GM18519 (cell line): ENCODE measurements at regions not wholly inside any gene's neighbourhood (a gene's known extent, or its start where the extent isn't known, plus 50 kb on each side); places are given as distances from the start of the nearest gene placed in this dataset.

Experiments
- ATAC-seq: cut with Tn5 transposase; IDR thresholded peaks from one replicate; pipeline ENCODE4 v1.9.1; 2021; ENCODE audit warnings: mild to moderate bottlenecking, moderate library complexity; ENCODE audit not compliant: unreplicated experiment, low FRiP score

GRCh38 chr4:148779771-148780170 lies 337.6 kb upstream of the NR3C2 start:
- no peak for ATAC-seq

DNA sequence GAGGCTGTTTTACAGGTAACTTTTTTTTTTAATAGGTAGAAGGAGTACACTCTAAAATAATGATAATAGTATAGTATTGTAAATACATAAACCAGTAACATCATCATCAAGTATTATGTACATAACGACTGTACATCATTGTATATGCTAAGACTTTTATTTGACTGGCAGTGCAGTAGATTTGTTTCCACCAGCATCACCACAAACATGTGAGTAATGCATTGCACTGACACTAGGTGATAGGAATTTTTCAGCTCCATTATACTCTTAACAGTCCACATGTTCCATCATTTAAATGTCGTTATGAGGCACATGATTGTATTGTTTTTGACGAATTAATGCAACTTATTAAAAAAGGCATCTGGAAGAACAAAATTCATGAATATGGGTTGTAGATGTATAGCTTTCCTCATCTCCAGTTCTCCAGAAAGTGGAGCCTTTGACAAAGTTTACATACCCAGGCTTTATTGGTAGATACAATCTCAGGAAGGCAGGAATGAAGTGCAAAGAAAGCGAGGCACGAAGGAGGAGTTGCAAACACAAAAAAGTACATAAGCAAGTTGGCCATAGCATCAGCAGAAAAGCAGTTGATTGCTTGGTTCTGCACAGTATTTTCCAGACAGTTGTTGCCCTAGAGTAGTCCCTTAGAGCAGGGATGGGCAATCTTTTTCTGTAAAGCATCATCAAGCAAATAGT lies 336.9 kb upstream of the NR3C2 start:
- no peak for ATAC-seq

DNA sequence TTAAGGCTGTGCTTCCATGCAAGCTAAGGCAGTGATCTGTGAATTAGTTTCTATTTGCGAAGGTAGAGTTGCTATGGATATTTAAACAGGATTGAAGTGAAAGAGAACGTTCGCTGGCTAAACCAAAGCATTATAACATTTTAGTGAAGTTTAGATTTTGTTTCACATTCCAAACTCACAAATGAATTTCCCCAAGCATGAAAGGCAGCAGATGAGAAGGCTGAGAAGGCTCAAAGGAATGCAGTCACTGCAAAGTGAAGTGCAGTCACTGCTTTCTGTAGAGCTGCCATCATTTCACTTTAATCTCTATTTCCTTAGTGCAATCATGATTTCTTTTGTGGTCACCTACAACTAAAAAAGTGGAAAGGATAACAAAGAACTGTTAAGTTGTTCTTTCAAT lies 334.7 kb upstream of the NR3C2 start:
- ATAC-seq, result no peak

DNA sequence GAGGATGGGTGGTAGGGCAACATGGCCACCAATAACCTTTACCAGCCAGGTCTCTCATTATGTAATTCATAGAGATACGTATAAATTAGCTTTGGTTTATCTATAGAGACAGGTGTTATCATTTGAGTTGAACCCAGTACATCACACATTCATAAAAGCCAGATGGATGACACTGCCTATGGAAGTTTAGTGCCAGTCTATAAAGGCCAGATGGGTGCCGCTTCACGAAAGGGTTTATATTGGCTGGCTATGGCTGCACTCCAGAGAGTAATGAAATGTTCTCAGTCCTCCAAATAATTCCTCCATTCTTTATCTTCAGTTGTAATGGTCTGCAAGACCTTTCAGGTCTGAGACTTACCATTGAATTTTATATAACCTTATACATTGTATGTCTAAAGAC lies 331.9 kb upstream of the NR3C2 start:
- ATAC-seq, result no peak

- no peak for ATAC-seq
Measured at GRCh38 chr4:148773313-148773712, 331.1 kb upstream of the NR3C2 start.

GRCh38 chr4:148770848-148771247 lies 328.6 kb upstream of the NR3C2 start:
- ATAC-seq, result no peak

GRCh38 chr4:148770377-148770776 lies 328.2 kb upstream of the NR3C2 start:
- no peak for ATAC-seq

GRCh38 chr4:148764720-148765119 lies 322.5 kb upstream of the NR3C2 start:
- ATAC-seq, result no peak

DNA sequence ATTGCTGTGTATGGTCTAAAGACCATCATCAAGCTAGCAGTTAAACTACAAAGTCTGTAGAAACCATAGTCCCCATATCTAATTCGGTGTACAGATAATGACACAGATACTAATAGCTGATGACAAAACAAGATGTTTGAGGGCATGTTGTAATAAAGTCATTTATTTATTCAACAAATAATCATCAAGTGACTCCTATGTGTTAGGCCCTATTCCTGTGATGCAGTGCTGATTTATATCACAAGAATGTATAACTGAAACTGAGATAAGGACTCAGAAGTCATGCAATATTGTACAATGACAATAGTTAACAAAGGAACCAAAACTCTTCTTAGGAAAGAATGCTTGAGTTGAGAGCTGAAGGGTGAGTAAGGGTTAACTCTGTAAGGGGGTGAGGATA lies 315.0 kb upstream of the NR3C2 start:
- no peak for ATAC-seq

DNA sequence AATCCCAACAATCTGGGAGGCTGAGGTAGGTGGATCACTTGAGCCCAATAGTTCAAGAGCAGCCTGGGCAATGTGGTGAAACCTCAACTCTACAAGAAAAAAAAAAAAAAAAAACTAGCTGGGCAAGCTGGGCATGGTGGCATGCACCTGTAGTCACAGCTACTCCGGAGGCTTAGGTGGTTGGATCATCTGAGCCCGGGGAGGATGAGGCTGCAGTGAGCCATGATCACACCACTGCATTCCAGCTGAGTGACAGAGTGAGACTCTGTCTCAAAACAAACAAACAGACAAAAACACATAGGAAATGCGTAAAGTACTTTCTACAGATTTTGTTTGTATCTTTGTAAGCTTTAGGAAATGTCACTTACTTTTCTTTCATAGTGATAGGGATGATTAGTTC lies 307.2 kb upstream of the NR3C2 start:
- ATAC-seq, result no peak

GRCh38 chr4:148747721-148748268 lies 305.6 kb upstream of the NR3C2 start:
- no peak for ATAC-seq

- no peak for ATAC-seq
Measured at GRCh38 chr4:148740701-148741100, 298.5 kb upstream of the NR3C2 start.

DNA sequence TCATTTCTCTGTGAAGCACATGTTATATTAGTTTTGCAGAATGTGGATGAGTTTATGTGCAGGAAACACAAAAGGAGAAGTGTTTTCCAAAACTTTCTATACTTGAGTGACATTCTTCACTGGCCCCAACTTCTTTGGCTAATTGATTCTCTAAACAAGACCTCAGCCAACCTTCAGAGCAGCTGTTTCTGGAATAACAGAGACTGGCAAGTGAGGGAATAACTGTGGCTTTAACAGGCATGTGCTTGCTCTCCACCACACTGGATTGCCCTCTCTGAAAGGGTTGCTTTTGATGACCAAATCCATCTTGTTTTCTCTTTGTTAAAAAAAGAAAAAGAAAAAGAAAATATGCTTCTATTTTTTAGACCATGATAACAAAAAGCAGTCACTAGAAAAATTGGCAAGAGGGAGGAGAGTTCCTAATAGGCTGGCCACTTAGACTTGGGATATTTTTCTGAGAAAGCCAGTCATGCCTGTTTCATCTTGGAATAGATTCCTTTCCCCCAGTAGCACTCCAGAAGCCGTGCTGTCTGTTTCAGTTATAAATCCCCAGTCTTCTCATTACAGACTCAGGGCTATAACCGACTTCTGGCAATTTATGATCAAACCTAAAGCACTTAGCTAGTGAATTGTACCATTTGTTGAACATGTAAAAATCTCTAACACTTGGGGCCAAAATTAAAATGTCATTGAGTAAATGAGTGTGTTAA lies 295.0 kb upstream of the NR3C2 start:
- no peak for ATAC-seq

GRCh38 chr4:148735432-148736155 lies 293.4 kb upstream of the NR3C2 start:
- ATAC-seq, result peak; percentile 85

- ATAC-seq, result no peak
Measured at GRCh38 chr4:148730766-148731165, 288.6 kb upstream of the NR3C2 start.

DNA sequence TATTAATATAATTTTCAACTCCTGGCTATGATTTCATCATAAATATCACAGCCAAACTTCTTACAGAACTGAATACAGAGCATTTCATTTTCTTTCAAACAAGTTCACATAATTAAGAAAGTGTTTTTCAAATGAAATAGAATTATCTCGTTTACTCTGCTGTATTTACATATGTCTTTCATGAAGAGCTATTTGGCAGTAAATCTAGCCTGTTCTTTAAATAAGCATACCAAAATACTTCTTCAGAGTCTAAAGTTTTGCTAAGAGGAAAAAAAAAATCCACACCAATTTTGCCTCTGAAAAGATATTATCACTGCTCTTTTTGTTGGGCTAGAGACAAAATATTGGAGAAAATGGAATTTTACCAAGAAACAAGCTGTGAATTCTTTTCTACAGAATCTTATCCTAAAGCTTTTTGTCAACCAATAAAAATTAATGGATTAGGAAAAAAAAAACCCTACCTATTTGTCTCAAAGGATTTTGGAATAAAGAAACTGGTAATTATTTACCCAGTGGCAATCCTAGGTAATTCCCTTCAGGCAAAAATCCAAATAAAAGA lies 287.9 kb upstream of the NR3C2 start:
- no peak for ATAC-seq

DNA sequence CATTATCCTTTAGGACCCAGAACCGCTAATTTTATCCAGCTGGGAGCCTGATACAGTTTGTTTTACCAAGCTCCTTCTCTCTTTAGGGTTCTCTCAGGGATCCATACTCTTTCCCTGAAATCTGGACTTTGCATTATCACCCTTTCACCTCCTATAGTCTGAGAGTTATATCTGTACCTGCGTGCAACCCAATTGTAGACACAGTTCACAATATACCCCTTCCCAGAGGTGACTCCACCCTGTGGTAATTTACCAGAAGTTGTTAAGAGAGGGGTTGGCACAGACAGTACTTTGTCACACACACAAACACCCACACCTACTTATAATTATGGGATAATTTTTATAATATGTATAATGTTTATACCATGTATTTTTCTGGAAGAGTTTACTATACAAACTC lies 275.8 kb upstream of the NR3C2 start:
- ATAC-seq, result no peak

DNA sequence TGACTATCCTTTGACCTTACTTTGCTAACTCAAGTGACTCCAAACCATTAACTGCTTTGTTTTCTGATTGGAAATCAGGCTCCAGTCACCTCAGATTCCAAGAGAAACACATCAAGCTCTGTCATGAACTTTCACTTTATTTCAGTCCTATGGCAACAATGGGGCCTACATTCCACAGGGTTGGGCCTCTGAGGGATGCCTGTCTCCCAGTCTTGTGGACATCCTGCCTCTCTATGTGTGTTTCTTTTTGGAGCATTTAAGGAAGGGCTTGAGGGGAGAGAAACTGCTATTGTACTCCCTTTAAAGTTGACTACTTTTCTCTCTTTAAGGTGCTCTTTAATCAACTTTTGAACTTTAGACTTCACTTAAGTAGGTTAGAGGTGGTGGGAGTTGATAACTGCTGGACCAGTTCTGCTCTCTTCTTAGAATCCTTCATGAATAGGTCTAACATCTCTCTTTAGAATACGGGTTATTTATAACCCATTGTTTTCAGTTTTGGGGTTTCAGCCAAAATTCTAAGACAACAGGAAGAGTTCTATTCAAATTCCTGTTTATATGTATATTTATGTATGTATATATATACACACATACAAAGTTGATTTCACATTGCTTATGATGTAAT lies 274.3 kb upstream of the NR3C2 start:
- ATAC-seq, result no peak

GRCh38 chr4:148704291-148704690 lies 262.1 kb upstream of the NR3C2 start:
- ATAC-seq, result no peak

- ATAC-seq, result no peak
Measured at GRCh38 chr4:148694702-148695101, 252.5 kb upstream of the NR3C2 start.
